ENCODE measurements at regions not wholly inside any gene's neighbourhood (a gene's known extent, or its start where the extent isn't known, plus 50 kb on each side); places are given as distances from the start of the nearest gene placed in this dataset.

DNA sequence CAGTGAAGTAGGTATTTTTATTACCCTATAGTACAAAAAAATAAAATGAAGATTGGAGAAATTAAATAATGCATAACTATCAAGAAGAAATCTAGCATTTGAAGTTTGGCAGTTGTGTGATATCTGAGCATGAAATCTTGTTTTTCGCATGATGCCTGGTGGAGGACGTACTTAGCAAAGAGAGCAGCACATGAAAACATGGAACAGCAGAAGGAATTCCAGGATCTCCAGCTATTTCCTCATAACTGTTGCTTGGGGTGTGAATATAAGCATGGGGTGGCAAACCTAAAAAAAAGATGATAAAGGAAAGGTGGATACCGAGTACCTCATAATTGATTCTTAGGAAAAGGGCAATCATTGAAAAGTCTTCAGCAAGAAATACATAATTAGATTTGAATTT is 174.3 kb upstream of the FAM3C start:
- DNase-seq (ENCODE audit: low spot score) (no peak), FAIRE-seq (no peak)

DNA sequence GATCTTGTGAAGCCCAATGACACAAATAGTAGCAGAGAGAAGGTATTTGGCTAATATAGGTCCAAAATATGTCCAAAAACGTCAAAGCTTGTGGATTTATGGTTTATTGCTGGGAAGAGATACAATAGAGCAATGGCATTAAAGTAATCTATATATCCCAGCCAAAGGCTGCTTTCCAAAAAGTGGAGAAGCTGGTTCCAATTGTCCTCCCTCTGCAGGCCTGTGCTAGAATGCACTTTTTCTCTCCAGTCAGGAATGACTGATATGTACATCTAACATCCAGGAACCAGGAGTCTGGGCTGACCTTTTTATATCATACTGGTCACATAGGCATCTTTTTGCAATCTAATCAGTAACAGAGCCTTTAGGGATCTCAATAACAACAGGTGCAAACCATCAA is 167.1 kb upstream of the FAM3C start:
- FAIRE-seq: no peak

DNA sequence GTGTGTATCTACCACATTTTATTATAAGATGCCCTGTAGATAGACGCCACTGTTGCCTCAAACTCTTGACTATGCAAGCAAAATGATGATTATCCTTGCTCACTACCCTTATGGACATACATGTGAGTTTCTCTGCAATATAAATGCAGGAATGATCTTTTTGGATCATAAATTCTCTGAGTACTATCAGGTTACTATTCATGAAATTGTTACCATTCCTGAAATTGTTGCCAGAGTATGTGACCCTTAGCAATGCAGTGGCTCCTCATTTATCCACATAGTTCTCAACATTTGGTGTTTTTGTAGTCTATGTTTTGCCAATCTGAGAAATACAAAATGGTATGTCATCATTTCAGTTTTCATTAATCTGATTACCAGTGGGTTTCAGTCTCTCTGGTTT is 166.2 kb upstream of the FAM3C start:
- FAIRE-seq (no peak), DNase-seq (ENCODE audit: low spot score) (peak; percentile 27)

More for the DNA sequence above, 167.1 kb upstream of the FAM3C start:
- DNase-seq (ENCODE audit: low spot score): no peak

DNA sequence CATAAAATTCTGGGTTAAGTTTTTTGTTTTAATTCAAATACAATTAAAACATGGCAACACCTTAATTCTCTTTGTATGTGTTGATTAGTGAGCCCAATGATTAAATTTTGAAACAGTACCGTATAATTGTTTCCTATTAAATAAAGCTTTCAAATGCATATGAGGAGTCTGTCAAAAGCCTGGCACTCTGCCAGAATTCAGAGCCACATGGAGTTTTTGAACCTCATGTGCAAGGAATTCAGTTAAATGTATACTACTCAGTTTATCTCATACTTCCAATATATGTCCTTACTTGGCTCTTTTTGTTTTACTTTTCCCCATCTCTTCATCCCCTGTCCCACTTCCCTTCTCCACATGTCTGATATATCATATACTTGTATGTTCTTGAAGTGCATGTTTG is 165.6 kb upstream of the FAM3C start:
- DNase-seq (ENCODE audit: low spot score) (no peak), FAIRE-seq (no peak)

DNA sequence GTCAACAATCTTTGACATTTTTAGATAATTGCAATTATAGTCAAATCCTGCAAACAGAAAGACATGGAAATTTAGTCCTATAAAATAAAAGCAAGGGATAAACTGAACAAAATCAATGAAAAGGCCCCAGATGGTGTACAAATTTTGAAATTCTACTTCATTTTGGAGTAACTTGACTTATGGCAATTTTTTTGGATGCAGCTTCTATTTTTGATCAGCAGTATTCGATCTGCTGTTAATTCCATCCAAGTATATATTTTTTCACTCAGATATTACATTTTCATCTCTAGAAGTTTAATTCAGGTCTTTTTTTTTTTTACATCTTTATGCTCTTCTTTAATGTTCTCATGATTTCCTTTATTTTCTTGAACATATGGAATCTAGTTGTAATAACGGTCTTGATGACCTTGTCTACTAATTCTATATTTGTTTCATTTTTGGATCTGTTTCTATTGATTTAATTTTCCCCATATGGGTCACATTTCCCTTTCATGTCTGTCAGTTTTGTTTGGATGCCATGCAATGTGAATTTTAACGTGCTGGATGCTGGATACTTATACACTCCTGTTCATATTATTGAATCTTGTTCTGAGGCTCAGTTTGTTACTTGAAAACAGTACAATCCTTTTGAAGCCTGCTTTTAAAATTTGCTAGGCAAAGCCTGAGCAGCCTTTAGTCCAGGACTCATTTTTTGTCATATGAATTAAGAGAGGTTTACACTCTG is 164.3 kb upstream of the FAM3C start:
- FAIRE-seq: no peak

DNA sequence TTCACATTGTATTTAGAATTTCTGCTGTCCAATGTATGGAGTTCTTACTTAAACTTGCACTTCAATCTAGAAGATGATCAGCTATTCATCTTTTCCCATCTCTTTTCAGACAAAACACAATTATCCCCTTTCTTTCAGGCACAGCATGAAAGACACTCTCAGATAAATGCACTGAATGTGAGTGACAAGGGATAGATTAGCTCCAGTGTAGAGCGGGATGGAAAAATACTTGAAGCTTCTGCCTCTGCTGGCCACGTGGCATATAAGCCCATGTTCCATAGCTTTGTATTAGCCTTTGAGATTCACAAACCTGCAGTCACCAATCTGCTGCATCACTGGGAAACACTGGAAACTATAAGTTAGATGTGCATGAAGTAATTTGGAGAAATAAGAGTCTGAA is 162.2 kb upstream of the FAM3C start:
- no peak for FAIRE-seq

More for the DNA sequence above, 164.3 kb upstream of the FAM3C start:
- no peak for DNase-seq (ENCODE audit: low spot score)

DNA sequence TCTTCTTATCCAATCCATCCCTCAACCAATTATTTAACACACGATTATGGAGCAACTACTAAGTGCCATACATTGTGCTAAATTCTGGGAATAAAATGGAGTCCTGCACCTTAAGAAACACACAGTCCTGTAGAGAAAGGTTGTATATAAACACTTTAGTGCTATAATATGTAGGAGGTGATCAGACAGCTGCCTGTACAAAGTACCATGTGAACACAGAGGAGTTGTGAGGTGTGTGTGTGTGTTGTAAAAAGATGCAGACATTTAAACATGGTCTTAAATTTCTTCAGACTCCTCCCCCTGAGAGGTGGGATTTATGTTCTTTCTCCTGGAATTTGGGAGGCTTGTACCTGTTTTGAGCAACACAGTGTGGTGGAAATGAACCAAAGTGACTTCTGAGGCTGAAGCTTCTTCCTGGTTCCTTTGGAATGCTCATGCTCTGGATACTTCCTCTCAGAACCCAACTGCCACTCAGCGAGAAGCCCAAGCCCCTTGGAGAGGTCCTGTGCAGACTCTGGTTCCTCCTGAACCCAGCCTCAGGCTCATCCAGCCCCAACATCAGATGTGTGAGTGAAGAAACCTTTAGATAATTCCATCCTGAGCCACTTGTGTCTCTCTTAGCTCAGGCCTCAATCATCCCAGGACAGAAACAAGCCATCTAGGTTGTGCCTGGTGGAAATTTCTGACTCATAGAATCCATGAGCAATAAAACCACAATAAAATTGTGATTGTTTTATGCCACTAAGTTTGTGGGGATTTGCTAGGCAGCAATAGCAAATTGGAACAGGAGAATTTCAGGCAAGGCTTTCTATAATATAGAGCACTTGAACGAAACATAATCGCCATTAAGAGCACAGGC is 161.2 kb upstream of the FAM3C start:
- DNase-seq (ENCODE audit: low spot score): peak; percentile 55
- peak; percentile 75 for FAIRE-seq

More for the DNA sequence above, 162.2 kb upstream of the FAM3C start:
- DNase-seq (ENCODE audit: low spot score): no peak

DNA sequence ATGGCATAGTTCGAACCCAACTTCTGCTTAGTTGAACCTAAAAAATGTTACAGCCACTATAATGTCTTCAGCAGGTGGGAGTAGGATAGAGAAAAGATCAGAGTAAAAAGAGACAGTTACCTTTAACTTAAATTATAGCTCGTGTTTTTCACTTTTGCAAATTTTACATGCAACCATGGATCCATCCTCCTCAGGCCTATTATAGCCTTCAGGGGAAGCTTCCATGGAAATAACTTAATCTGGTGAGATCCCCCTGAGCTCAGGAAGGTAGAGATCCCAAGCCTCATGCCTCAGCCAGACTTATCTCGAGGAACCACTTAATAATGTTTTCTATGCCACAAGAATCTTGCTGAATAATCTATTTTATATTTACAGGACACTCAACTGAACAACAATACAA is 159.4 kb upstream of the FAM3C start:
- FAIRE-seq (no peak), DNase-seq (ENCODE audit: low spot score) (no peak)

DNA sequence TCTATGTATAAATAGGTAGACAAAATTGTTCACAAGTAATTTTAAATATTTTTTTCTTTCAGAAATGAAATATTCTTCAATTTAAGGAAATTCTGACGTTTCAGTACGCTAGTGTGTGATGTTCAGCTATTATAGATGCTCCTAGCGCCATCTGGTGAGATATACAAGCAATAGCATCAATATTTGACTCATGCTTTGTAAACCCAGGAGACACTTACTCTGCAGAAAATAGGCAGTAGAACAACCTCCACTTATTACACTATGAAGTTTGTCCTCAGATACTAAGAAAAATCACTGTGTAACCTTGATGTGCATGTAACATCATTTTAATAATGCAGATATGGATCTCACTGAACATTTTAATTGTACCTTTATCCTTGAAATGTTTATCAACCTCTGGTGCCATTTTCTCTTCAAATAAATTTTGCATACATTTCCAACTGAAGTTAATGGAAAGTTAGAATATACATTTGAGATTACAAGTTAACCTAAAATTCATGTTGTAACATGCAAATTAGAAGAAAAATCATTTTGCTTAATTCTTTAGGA is 151.5 kb upstream of the FAM3C start:
- DNase-seq (ENCODE audit: low spot score) (peak; percentile 70), FAIRE-seq (peak; percentile 91)

DNA sequence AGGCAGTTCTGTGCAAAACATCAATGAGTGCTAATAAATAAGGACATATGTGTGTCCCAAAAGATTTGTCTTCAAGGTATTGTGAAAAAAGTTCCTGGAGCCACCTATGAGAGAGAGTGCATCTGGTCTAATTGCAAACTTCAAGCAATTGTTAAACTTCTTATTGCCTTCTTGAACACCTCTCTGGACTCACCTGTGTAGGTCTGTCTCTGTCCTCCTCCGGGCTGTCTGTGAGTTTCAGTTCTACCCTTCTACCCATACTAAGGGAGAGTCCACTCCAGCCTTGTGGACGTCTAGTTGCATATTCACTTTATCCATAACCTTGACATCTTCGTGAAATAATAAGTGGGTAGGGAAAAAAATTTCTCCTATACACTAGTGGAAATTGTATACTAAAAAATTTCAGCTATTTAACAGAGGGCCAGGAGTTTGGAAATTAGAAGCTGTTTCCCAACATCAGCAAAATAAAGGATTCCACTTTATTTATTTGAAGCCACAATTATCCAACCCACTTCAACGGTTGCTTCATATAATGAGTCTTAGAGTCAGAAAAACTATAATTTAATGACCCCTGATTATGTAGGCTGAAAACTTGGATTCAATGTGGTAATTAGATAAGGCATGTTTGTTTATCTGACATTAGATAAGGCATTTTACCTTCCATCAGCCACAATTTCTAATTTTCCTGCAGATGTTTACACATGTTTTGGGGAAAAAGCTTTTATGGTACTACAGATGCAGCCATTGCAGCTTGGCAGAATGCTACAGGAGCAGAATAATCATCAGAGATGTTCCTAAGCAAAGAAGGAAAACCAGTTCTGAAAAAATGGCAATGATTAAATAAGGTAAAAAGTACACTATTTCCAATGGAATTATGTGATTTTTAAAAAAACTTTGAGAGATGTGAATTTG is 150.8 kb upstream of the FAM3C start:
- DNase-seq (ENCODE audit: low spot score) (no peak), FAIRE-seq (no peak)

DNA sequence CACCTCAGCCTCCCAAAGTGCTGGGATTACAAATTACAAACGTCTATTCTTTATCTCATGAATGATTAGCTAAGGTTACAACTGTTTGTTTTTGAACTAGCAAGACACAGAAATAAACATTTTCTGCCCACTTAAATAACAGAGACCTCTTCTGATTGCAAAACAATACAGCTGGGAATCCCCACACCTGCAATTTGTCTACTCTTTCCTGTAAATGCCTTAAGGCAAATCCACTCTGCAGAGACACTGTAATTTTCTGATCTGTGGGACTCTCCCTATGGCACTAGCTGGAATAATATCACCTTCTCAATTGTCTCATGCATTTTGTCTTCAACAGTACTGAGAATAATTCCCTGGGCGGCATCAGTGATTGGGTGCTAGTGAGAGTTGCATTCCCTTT is 149.3 kb upstream of the FAM3C start:
- DNase-seq (ENCODE audit: low spot score) (no peak), FAIRE-seq (no peak)

DNA sequence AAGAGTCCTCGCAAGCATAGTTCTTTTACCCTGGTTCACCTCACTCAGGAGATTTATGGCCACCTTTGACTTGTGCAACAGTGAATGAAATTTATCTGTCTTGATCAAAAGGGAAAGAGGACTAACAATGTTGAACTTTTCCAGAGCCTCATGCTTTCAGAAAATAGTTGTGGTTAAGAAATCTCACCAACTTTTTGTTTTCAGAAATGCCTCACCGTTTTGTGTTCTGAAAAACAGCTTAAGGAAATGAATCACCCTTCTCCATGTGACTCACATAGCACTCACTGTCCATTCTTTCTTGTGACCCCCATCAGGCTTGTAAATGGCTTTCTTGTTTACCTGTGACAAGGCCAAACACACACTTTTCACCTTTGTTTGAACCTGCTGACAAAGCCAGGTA is 148.6 kb upstream of the FAM3C start:
- DNase-seq (ENCODE audit: low spot score) (peak; percentile 98), FAIRE-seq (peak; percentile 100)

DNA sequence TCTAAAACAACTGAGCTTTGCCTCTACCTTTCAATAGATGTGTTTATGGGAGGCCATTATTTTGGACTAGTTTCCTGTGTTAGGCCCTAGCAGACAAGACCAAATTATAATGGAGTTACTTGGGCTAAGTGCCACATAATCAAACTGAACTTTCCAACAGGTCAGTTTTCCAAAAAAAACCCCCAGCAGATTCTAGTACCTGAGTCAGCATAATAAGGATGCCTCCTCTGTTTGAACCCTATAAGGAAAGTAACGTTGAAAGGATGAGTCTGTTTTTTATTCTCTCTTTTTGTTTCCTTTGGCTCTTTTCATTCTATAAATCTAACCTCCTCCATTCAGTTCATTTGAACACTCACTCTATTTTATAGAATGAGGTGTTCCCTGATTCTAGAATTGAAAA is 148.1 kb upstream of the FAM3C start:
- DNase-seq (ENCODE audit: low spot score) (no peak), FAIRE-seq (no peak)

DNA sequence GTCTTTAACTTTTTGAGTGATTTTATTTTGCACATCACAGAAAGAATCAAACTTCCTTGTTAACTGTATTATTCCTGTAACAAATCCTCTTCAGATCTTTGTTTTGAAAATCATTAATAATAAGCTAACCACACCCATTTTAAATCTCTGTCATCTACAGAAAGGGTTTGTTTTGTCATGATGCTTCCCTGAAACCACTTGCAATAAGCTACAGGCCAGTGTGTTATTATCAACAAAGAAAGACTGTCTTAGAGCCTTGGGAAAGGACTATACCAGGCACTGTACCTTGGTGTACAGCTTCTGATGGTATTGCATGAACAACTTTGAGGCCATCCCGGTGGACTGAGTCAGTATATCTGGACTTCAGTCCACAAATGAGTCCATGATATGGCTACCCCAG is 145.3 kb upstream of the FAM3C start:
- FAIRE-seq (peak; percentile 76), DNase-seq (ENCODE audit: low spot score) (no peak)

DNA sequence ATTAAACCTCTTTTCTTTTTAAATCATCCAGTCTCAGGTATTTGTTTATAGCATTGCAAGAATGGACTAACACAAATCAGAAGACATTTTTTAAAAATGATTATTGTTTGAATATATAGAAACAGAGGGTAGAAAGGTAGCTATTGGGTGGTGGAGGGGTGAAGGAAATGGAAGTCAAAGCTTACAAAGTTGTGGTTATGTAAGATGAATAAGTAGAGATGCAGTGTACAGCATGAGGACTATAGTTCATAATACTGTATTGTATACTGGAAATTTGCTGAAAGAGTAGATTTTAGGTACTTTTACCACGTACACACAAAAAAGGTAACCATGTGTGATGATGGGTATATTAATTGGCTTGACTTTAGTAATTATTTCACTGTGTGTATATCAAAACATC is 144.0 kb upstream of the FAM3C start:
- DNase-seq (ENCODE audit: low spot score) (no peak), FAIRE-seq (no peak)

DNA sequence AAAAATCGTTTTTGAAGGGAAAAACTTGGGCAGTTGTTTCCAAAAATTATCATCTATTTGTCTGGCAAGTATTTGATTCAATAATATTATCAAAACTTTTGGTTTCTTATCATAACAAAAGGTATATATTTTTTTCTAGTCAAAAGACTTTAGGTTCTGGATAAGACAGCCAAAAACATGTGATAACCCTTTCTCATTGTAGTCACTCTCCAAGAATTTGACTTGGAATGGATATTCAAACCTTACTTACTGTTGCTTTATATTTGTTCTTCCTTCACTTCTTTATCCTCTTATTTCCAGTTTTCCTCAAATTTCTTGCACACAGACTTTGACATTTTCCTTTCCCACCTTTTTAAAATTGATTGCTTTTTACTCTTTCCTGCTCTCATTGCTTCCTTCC is 140.9 kb upstream of the FAM3C start:
- FAIRE-seq (no peak), DNase-seq (ENCODE audit: low spot score) (no peak)

DNA sequence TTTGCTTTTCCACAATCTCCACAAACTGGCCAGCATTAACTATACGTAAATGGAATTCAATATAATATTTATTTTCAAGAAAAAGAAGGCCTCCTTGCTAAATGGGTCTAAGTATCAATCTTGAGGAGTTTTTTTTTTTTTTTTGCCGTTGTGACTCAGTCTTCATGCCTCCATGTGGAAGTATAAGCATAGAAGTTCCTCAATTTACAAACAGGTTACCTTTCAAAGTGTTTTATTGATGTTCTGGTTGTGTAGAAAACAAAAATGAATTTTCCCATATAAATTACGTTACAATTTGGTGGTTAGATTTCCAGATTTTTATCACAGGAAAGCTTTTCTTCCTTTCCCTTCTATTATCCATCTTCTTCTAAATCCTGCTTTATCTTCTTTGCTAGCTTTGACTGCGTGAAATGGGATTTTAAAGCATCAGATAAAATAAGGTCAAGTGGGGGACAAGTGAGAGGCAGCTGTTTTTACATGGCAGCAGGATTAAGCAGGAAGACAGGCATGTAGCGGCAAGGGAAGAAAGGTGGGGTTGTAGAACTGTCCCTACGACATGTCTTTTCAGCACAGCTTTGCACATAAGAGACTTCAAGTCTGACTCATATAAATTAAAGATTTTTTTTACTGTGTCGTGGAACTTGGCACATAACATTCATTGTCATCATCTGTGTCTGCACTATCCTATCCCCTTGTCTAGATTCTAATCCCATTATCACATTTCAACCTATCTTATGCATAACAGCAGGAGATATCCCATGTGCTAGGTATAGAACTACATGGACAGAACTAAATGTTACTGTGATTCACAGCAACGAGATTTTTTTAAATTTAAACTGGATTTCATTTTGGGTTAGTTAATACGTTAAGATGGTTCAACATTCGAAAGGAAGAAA is 135.3 kb upstream of the FAM3C start:
- FAIRE-seq (no peak), DNase-seq (ENCODE audit: low spot score) (peak; percentile 50)

DNA sequence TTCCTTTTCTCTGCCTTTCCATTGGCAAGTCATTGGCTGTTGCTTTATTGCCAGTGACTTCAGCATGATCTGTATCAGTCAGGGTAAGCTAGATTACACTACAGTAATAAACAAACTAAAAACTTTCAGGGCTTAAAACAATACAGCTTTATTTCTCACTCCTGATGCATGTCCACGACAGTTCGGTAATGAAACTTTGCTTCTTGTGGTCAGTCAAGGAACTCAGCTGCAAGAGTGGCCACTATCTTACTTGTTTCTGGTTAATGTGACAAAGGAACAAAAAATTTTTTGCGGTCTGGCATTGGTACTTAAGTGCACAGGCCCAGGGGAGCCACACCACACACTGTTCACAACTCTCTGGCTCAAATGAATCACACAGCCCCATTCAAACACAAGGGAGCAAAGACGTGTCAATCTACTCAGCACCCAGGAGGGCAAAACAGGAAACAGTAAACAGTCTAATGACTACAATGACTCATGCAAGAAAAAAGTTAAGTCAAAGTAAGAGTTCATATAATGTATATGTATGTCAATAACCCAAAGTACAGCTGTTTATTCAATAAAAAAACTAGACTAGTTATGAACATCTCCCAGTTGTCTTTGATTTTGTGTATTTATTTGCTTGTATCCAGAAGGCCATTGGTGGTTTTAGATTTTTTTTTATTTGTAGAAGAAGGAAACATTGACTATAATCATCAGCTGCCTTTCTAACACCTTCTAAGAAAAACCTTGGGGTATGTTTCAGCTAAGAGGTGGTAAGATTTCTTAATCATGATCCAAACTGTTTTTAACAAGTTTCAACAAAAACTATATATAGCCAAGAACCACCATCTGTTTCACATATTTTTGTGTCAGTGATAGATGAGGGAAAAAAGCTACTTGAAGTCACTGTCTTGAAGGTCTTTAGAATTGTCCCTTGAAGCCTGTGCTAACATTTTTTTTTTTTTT is 134.4 kb upstream of the FAM3C start:
- FAIRE-seq (peak; percentile 100), DNase-seq (ENCODE audit: low spot score) (peak; percentile 100)

DNA sequence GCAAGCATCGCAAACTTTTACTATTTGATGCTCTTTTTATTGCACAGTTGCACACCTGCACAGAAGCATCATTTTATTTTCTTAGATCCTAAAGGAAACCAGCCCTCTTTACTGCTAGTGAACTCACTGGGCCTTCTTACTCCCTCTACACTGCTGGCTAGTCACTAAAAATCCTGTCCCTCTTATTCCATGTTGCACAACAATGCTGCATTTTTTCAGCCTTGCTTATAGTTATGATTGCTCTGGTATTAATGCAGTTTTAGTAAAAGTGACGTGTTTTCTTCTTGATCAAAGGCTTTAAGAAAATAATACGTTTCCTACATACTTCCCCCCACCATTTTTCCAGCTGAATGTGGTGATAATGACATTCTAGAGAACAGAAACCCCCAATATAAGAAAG is 132.9 kb upstream of the FAM3C start:
- FAIRE-seq: no peak
- no peak for DNase-seq (ENCODE audit: low spot score)
